Activated CD8-positive, alpha-beta T cell treated with anti-CD3 and anti-CD28 coated beads for 36 hours (primary cell): ENCODE measurements at regions not wholly inside any gene's neighbourhood (a gene's known extent, or its start where the extent isn't known, plus 50 kb on each side); places are given as distances from the start of the nearest gene placed in this dataset.

Source experiments
- ATAC-seq: fragments of 200-7000 bp; cut with Tn5 transposase; one replicate; pipeline ENCODE4 v1.10.0; 2021; ENCODE audit warnings: mild to moderate bottlenecking, moderate library complexity
- CTCF ChIA-PET: fragments of 350-600 bp; sonication (Branson Sonifier 250); formaldehyde crosslinking; loops from one replicate; lab custom pipeline; 2021; ENCODE audit warnings: antibody characterized with exemption; lab: Charles Lee
- POLR2A ChIA-PET: fragments of 350-600 bp; sonication (Branson Sonifier 250); formaldehyde crosslinking; loops from one replicate; lab custom pipeline; 2021; ENCODE audit warnings: antibody characterized with exemption; lab: Charles Lee
- DNase-seq: peaks from one replicate; pipeline ENCODE4 v3.0.0-alpha.2; 2020
- H3K27ac Mint-ChIP-seq: one replicate; pipeline ENCODE4 v1.8.0; 2021; ENCODE audit warnings: mild to moderate bottlenecking, mixed read lengths
- H3K27me3 Mint-ChIP-seq: one replicate; pipeline ENCODE4 v1.8.0; 2021; ENCODE audit warnings: mixed read lengths
- H3K36me3 Mint-ChIP-seq: one replicate; pipeline ENCODE4 v1.8.0; 2021; ENCODE audit warnings: low read depth, mixed read lengths
- H3K4me1 Mint-ChIP-seq: one replicate; pipeline ENCODE4 v1.8.0; 2021; ENCODE audit warnings: low read depth, mixed read lengths
- H3K4me3 Mint-ChIP-seq: one replicate; pipeline ENCODE4 v1.8.0; 2021; ENCODE audit warnings: mild to moderate bottlenecking, moderate library complexity, mixed read lengths
- H3K9me3 Mint-ChIP-seq: one replicate; pipeline ENCODE4 v1.8.0; 2021; ENCODE audit warnings: mixed read lengths
- intact Hi-C: fragments of 100-400 bp; cut with micrococcal nuclease; formaldehyde crosslinking; loops from one replicate; pipeline ENCODE4 v1.10.0; 2022
- TF ChIP-seq, protein P1 (sequence below): fragments of 200-600 bp; IDR thresholded peaks from one replicate; pipeline ENCODE4 v1.8.0; 2022; ENCODE audit warnings: antibody characterized with exemption, mild to moderate bottlenecking

DNA sequence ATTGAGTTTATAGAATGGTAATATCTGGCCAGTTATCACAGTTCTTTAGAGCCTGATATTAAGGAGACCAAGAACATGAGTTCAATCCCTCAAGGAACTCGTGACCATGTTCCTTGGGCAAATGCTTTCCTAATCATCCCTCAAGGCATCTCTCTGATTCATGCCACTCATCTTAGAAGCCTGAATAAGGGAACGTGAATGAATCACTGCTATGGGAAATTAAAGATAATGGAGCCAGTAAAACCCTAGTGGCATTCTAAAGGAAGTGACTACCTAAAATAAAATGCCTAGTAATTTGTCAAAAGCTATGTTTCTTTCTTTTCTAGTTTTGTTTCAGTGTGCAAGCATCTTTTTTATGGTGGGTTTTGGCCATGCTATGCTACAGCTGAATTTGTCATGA lies 1161.3 kb downstream of the C4orf33 start:
- ChIA-PET CTCF (interaction anchor here (0.7 kb wide), 1 partner anchor 50 kb away, joined by 3 read pairs; no protein-coding TSS in a partner anchor), POLR2A (no interaction called here)
- intact Hi-C loops, result no loop called here
- no peak overlapping the region for H3K27ac Mint-ChIP-seq
- no peaks in the 10 kb centered on the region for H3K4me1 Mint-ChIP-seq
- no peaks in the 10 kb centered on the region for H3K36me3 Mint-ChIP-seq
- DNase-seq, result no peak
- no peak for ATAC-seq
- no peak overlapping the region for H3K4me3 Mint-ChIP-seq
- H3K27me3 Mint-ChIP-seq, result no peaks in the 10 kb centered on the region
- TF ChIP-seq, protein P1, sequence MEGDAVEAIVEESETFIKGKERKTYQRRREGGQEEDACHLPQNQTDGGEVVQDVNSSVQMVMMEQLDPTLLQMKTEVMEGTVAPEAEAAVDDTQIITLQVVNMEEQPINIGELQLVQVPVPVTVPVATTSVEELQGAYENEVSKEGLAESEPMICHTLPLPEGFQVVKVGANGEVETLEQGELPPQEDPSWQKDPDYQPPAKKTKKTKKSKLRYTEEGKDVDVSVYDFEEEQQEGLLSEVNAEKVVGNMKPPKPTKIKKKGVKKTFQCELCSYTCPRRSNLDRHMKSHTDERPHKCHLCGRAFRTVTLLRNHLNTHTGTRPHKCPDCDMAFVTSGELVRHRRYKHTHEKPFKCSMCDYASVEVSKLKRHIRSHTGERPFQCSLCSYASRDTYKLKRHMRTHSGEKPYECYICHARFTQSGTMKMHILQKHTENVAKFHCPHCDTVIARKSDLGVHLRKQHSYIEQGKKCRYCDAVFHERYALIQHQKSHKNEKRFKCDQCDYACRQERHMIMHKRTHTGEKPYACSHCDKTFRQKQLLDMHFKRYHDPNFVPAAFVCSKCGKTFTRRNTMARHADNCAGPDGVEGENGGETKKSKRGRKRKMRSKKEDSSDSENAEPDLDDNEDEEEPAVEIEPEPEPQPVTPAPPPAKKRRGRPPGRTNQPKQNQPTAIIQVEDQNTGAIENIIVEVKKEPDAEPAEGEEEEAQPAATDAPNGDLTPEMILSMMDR, result no peak
- no peaks in the 10 kb centered on the region for H3K9me3 Mint-ChIP-seq

DNA sequence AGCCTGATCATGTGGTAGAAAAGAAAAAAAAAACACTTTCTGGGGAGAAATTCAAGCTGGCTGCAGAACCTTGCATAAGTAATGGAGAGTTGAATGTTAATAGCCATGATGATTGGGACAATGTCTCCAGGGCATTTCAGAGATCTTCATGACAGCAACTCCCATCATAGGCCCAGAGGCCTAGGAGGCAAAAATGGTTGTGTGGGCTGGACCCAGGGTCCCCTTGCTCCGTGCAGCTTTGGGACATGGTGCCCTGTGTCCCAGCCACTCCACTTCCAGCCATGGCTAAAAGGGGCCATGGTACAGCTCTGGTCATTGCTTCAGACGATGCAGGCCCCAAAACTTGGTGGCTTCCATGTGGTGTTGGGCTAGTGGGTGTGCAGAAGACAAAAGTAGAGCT lies 1170.9 kb downstream of the C4orf33 start:
- Mint-ChIP-seq H3K27ac (no peak overlapping the region), H3K4me3 (no peak overlapping the region), H3K27me3 (no peaks in the 10 kb centered on the region), H3K4me1 (no peaks in the 10 kb centered on the region), H3K36me3 (no peaks in the 10 kb centered on the region), H3K9me3 (peaks cover 13% of the 10 kb centered on the region)
- TF ChIP-seq, protein P1, result no peak
- DNase-seq, result no peak
- ATAC-seq, result no peak
- POLR2A ChIA-PET, result no interaction called here
- CTCF ChIA-PET, result no interaction called here
- intact Hi-C loops, result no loop called here

DNA sequence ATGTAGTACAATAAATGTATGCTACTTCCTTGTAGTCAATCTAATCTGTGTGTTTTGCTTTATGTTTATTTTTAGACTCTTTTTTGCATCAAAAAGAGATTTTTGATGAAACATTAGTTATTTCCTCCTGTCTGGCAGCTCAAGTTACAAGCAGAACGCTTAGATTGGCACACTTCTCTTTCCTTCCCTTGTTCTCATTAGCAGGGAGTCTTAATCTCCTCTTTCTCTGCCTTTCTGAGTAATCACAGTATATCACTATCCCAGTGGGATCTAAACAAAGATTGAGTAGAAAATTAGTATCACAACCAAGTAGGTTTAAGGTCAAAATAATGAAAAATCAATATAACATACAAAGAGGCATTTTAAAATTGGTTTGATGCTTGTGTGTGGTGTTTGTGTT lies 1192.6 kb downstream of the C4orf33 start:
- no peaks in the 10 kb centered on the region for H3K27me3 Mint-ChIP-seq
- POLR2A ChIA-PET, result no interaction called here
- CTCF ChIA-PET, result no interaction called here
- ATAC-seq, result no peak
- H3K27ac Mint-ChIP-seq, result no peak overlapping the region
- TF ChIP-seq, protein P1, result no peak
- H3K9me3 Mint-ChIP-seq, result peaks cover 9% of the 10 kb centered on the region
- H3K4me1 Mint-ChIP-seq, result no peaks in the 10 kb centered on the region
- no peak for DNase-seq
- H3K4me3 Mint-ChIP-seq, result no peak overlapping the region
- intact Hi-C loops, result no loop called here
- H3K36me3 Mint-ChIP-seq, result no peaks in the 10 kb centered on the region

DNA sequence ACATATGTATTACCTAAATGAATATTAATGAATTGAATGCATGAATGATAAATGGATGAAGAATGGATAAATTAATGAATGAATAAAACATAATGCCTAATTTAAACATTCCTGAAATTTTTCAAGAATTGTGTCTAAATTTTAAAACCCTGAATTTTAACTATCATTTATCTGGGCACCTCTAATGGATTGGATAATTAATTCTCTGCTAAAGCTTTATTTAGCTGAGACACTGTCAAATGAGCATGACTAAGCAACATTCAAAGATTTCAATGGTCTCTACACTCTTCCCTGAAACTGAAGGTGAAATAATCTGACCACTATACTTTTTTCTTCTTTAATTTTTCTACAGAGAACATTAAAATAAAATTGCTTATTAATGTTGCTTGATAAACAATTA lies 1197.7 kb downstream of the C4orf33 start:
- TF ChIP-seq, protein P1, result no peak

DNA sequence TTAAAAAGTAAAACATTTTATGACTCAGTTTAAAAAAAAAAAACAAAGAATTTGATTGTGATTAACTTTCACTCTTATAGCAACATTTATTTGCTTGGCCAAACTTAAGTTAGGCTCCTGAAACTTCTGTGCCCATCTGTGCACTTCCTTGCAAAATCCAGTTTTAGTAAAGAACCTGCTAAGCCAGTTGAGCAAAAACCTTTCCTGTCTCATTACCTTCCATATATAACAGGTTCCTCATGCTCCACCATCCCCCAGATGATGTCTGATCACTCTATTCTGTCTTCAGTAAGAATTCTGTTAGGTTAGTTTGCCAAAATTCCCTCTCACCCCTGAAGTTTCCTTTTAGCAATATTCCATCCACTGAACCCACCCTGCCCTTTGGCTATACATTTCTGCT lies 1200.5 kb downstream of the C4orf33 start:
- H3K4me1 Mint-ChIP-seq, result no peaks in the 10 kb centered on the region

More for the DNA sequence above, 1197.7 kb downstream of the C4orf33 start:
- H3K4me1 Mint-ChIP-seq, result no peaks in the 10 kb centered on the region
- no peak overlapping the region for H3K4me3 Mint-ChIP-seq
- POLR2A ChIA-PET, result no interaction called here
- CTCF ChIA-PET, result no interaction called here
- intact Hi-C loops, result no loop called here
- H3K27me3 Mint-ChIP-seq, result no peaks in the 10 kb centered on the region
- ATAC-seq (no peak), DNase-seq (no peak)
- H3K9me3 Mint-ChIP-seq, result peaks cover 6% of the 10 kb centered on the region
- H3K36me3 Mint-ChIP-seq, result no peaks in the 10 kb centered on the region
- no peak overlapping the region for H3K27ac Mint-ChIP-seq

More for the DNA sequence above, 1200.5 kb downstream of the C4orf33 start:
- no peak overlapping the region for H3K4me3 Mint-ChIP-seq
- ATAC-seq, result no peak
- ChIA-PET CTCF (no interaction called here), POLR2A (no interaction called here)
- H3K27ac Mint-ChIP-seq, result no peak overlapping the region
- no peak for DNase-seq
- TF ChIP-seq, protein P1, result no peak
- H3K9me3 Mint-ChIP-seq, result peaks cover 6% of the 10 kb centered on the region
- intact Hi-C loops, result no loop called here
- H3K27me3 Mint-ChIP-seq, result no peaks in the 10 kb centered on the region
- no peaks in the 10 kb centered on the region for H3K36me3 Mint-ChIP-seq
